Parathyroid adenoma (tissue), 2 donors: ENCODE measurements at regions not wholly inside any gene's neighbourhood (a gene's known extent, or its start where the extent isn't known, plus 50 kb on each side); places are given as distances from the start of the nearest gene placed in this dataset.

Experiments used
- H2AFZ ChIP-seq: fragments of 300-600 bp; sonication (generic); one replicate; pipeline ENCODE4 v1.7.0; 2017; ENCODE audit warnings: antibody characterized with exemption, mild to moderate bottlenecking
- H3K27ac ChIP-seq: fragments of 300-600 bp; sonication (generic); one replicate; pipeline ENCODE4 v1.7.0; 2017
- H3K27me3 ChIP-seq: fragments of 300-600 bp; sonication (generic); one replicate; pipeline ENCODE4 v1.7.0; 2017; ENCODE audit warnings: low read length; ENCODE audit not compliant: control insufficient read depth, insufficient read depth
- H3K36me3 ChIP-seq: fragments of 300-600 bp; sonication (generic); one replicate; pipeline ENCODE4 v1.7.0; 2017; ENCODE audit warnings: low read length; ENCODE audit not compliant: control insufficient read depth, insufficient read depth
- H3K4me1 ChIP-seq: fragments of 300-600 bp; sonication (generic); one replicate; pipeline ENCODE4 v1.7.0; 2017; ENCODE audit warnings: control low read depth
- H3K4me2 ChIP-seq: fragments of 300-600 bp; sonication (generic); one replicate; pipeline ENCODE4 v1.7.0; 2017; ENCODE audit warnings: low read length
- H3K4me3 ChIP-seq: fragments of 300-600 bp; sonication (generic); one replicate; pipeline ENCODE4 v1.7.0; 2017; ENCODE audit warnings: low read depth, low read length
- H3K79me2 ChIP-seq: fragments of 300-600 bp; sonication (generic); one replicate; pipeline ENCODE4 v1.7.0; 2017; ENCODE audit warnings: control low read depth
- H3K9ac ChIP-seq: fragments of 300-600 bp; sonication (generic); one replicate; pipeline ENCODE4 v1.7.0; 2017; ENCODE audit warnings: mild to moderate bottlenecking
- H3K9me3 ChIP-seq: fragments of 300-600 bp; sonication (generic); one replicate; pipeline ENCODE4 v1.7.0; 2017; ENCODE audit warnings: low read length; ENCODE audit not compliant: control insufficient read depth
- CTCF ChIP-seq: fragments of 300-600 bp; sonication (generic); IDR thresholded peaks from one replicate; pipeline ENCODE4 v1.7.0; 2017; ENCODE audit warnings: antibody characterized with exemption, mild to moderate bottlenecking
- donor health status: primary hyperparathyroidism.

GRCh38 chr1:22288593-22289241 lies 145.8 kb upstream of the WNT4 start:
- no peaks in the 10 kb centered on the region for H3K9me3 ChIP-seq
- no peaks in the 10 kb centered on the region for H3K36me3 ChIP-seq
- H3K4me1 ChIP-seq = peaks cover 7% of the 10 kb centered on the region
- no peak overlapping the region for H3K9ac ChIP-seq
- H3K27ac ChIP-seq = no peak overlapping the region
- H2AFZ ChIP-seq = no peak overlapping the region
- TF ChIP-seq CTCF = no peak
- H3K4me2 ChIP-seq = no peak overlapping the region
- no peaks in the 10 kb centered on the region for H3K79me2 ChIP-seq
- H3K4me3 ChIP-seq = no peak overlapping the region
- no peaks in the 10 kb centered on the region for H3K27me3 ChIP-seq

- no peaks in the 10 kb centered on the region for H3K9me3 ChIP-seq
- H3K36me3 ChIP-seq = no peaks in the 10 kb centered on the region
- peak overlapping the region; percentile 72 for H2AFZ ChIP-seq
- H3K27ac ChIP-seq = no peak overlapping the region
- H3K9ac ChIP-seq = no peak overlapping the region
- no peak for TF ChIP-seq CTCF
- no peak overlapping the region for H3K4me3 ChIP-seq
- H3K79me2 ChIP-seq = no peaks in the 10 kb centered on the region
- H3K4me2 ChIP-seq = no peak overlapping the region
- H3K4me1 ChIP-seq = peaks cover 7% of the 10 kb centered on the region
- no peaks in the 10 kb centered on the region for H3K27me3 ChIP-seq
Measured at GRCh38 chr1:22289307-22289995, 146.6 kb upstream of the WNT4 start.

- H3K79me2 ChIP-seq = no peaks in the 10 kb centered on the region
- H2AFZ ChIP-seq = no peak overlapping the region
- H3K4me3 ChIP-seq = no peak overlapping the region
- H3K27ac ChIP-seq = no peak overlapping the region
- no peak for TF ChIP-seq CTCF
- no peaks in the 10 kb centered on the region for H3K27me3 ChIP-seq
- no peaks in the 10 kb centered on the region for H3K36me3 ChIP-seq
- no peaks in the 10 kb centered on the region for H3K9me3 ChIP-seq
- H3K4me1 ChIP-seq = peaks cover 7% of the 10 kb centered on the region
- H3K9ac ChIP-seq = no peak overlapping the region
- no peak overlapping the region for H3K4me2 ChIP-seq
Measured at GRCh38 chr1:22290157-22290556, 147.3 kb upstream of the WNT4 start.

- TF ChIP-seq CTCF = no peak
- Histone ChIP-seq H3K27ac (no peak overlapping the region), H3K4me1 (peaks cover 7% of the 10 kb centered on the region)
Measured at GRCh38 chr1:22290611-22291010, 147.7 kb upstream of the WNT4 start.

GRCh38 chr1:22291057-22291456 lies 148.2 kb upstream of the WNT4 start:
- no peak overlapping the region for H3K4me2 ChIP-seq
- no peak overlapping the region for H3K9ac ChIP-seq
- peaks cover 7% of the 10 kb centered on the region for H3K4me1 ChIP-seq
- no peaks in the 10 kb centered on the region for H3K9me3 ChIP-seq
- no peak overlapping the region for H2AFZ ChIP-seq
- H3K27me3 ChIP-seq = no peaks in the 10 kb centered on the region
- H3K36me3 ChIP-seq = no peaks in the 10 kb centered on the region
- H3K27ac ChIP-seq = no peak overlapping the region
- H3K4me3 ChIP-seq = no peak overlapping the region
- no peak for TF ChIP-seq CTCF
- H3K79me2 ChIP-seq = no peaks in the 10 kb centered on the region

More at GRCh38 chr1:22290611-22291010, 147.7 kb upstream of the WNT4 start:
- Histone ChIP-seq H3K9me3 (no peaks in the 10 kb centered on the region), H3K9ac (no peak overlapping the region), H3K4me3 (no peak overlapping the region), H2AFZ (no peak overlapping the region), H3K4me2 (no peak overlapping the region), H3K36me3 (no peaks in the 10 kb centered on the region), H3K27me3 (no peaks in the 10 kb centered on the region), H3K79me2 (no peaks in the 10 kb centered on the region)
